HG02870 (cell line): ENCODE measurements at regions not wholly inside any gene's neighbourhood (a gene's known extent, or its start where the extent isn't known, plus 50 kb on each side); places are given as distances from the start of the nearest gene placed in this dataset.
"Not testable (repeated sequence)": the region's sequence is repeated elsewhere in the genome, so short reads cannot be mapped to it uniquely, and the experiment has no call there.

Experiments used
- ATAC-seq: cut with Tn5 transposase; IDR thresholded peaks from one replicate; pipeline ENCODE4 v1.9.1; 2021; ENCODE audit warnings: mild to moderate bottlenecking, moderate library complexity; ENCODE audit not compliant: unreplicated experiment

GRCh38 chr5:67889870-67890269 lies 325.7 kb upstream of the PIK3R1 start:
- ATAC-seq: not testable (repeated sequence)

- ATAC-seq: no peak
Measured at GRCh38 chr5:67887748-67888161, 327.8 kb upstream of the PIK3R1 start.

GRCh38 chr5:67886761-67887160 lies 328.8 kb upstream of the PIK3R1 start:
- ATAC-seq: no peak

GRCh38 chr5:67880876-67881275 lies 334.7 kb upstream of the PIK3R1 start:
- no peak for ATAC-seq

GRCh38 chr5:67880511-67880805 lies 335.1 kb upstream of the PIK3R1 start:
- ATAC-seq: no peak

- ATAC-seq: no peak
Measured at GRCh38 chr5:67879620-67880510, 335.7 kb upstream of the PIK3R1 start.

- no peak for ATAC-seq
Measured at GRCh38 chr5:67878933-67879332, 336.6 kb upstream of the PIK3R1 start.

- ATAC-seq: no peak
Measured at GRCh38 chr5:67876371-67876770, 339.2 kb upstream of the PIK3R1 start.

GRCh38 chr5:67875601-67876000 lies 340.0 kb upstream of the PIK3R1 start:
- no peak for ATAC-seq

- ATAC-seq: no peak
Measured at GRCh38 chr5:67873935-67874334, 341.6 kb upstream of the PIK3R1 start.

- no peak for ATAC-seq
Measured at GRCh38 chr5:67870662-67871061, 344.9 kb upstream of the PIK3R1 start.

GRCh38 chr5:67864335-67864734 lies 351.2 kb upstream of the PIK3R1 start:
- ATAC-seq: not testable (repeated sequence)

GRCh38 chr5:67858471-67859031 lies 357.0 kb upstream of the PIK3R1 start:
- no peak for ATAC-seq

- ATAC-seq: no peak
Measured at GRCh38 chr5:67857502-67857901, 358.1 kb upstream of the PIK3R1 start.

- no peak for ATAC-seq
Measured at GRCh38 chr5:67855523-67855922, 360.0 kb upstream of the PIK3R1 start.

GRCh38 chr5:67850906-67851305 lies 364.6 kb upstream of the PIK3R1 start:
- not testable (repeated sequence) for ATAC-seq

- ATAC-seq: no peak
Measured at GRCh38 chr5:67844924-67845323, 370.6 kb upstream of the PIK3R1 start.

- no peak for ATAC-seq
Measured at GRCh38 chr5:67842806-67843205, 372.8 kb upstream of the PIK3R1 start.

GRCh38 chr5:67837225-67837624 lies 378.3 kb upstream of the PIK3R1 start:
- not testable (repeated sequence) for ATAC-seq

- ATAC-seq: not testable (repeated sequence)
Measured at GRCh38 chr5:67836496-67836895, 379.1 kb upstream of the PIK3R1 start.

GRCh38 chr5:67831048-67831447 lies 384.5 kb upstream of the PIK3R1 start:
- ATAC-seq: no peak

- no peak for ATAC-seq
Measured at GRCh38 chr5:67827541-67827940, 388.0 kb upstream of the PIK3R1 start.

GRCh38 chr5:67824852-67825251 lies 390.7 kb upstream of the PIK3R1 start:
- ATAC-seq: no peak
